ENCODE measurements at regions not wholly inside any gene's neighbourhood (a gene's known extent, or its start where the extent isn't known, plus 50 kb on each side); places are given as distances from the start of the nearest gene placed in this dataset.
"Not testable (repeated sequence)": the region's sequence is repeated elsewhere in the genome, so short reads cannot be mapped to it uniquely, and the experiment has no call there.

- CTCF ChIA-PET: no interaction called here
- no peak for DNase-seq
- Mint-ChIP-seq H3K9me3 (no peaks in the 10 kb centered on the region), H3K4me3 (no peak overlapping the region), H3K36me3 (ENCODE audit: low read depth) (no peaks in the 10 kb centered on the region), H3K27me3 (ENCODE audit: low read depth) (no peaks in the 10 kb centered on the region), H3K27ac (no peak overlapping the region), H3K4me1 (ENCODE audit: low read depth) (peaks cover 33% of the 10 kb centered on the region)
- intact Hi-C loops (cut with micrococcal nuclease): loop anchor here (5.0 kb wide), 1 partner anchor 278 kb away; no protein-coding TSS in a partner anchor
Observed at GRCh38 chr2:2649109-2650072, 318.3 kb upstream of the MYT1L start.

- CTCF ChIA-PET: no interaction called here
- H3K27ac Mint-ChIP-seq: no peak overlapping the region
- H3K4me3 Mint-ChIP-seq: no peak overlapping the region
- intact Hi-C loops (cut with micrococcal nuclease): loop anchor here (5.0 kb wide), 1 partner anchor 279 kb away; no protein-coding TSS in a partner anchor
- H3K36me3 Mint-ChIP-seq (ENCODE audit: low read depth): no peaks in the 10 kb centered on the region
- H3K9me3 Mint-ChIP-seq: no peaks in the 10 kb centered on the region
- H3K27me3 Mint-ChIP-seq (ENCODE audit: low read depth): no peaks in the 10 kb centered on the region
- DNase-seq: peak; percentile 24
- H3K4me1 Mint-ChIP-seq (ENCODE audit: low read depth): peaks cover 40% of the 10 kb centered on the region
Observed at GRCh38 chr2:2648094-2648493, 317.0 kb upstream of the MYT1L start.

- H3K27ac Mint-ChIP-seq: peak overlapping the region; percentile 69
- CTCF ChIA-PET: no interaction called here
- H3K4me3 Mint-ChIP-seq: peak overlapping the region; percentile 8
Observed at GRCh38 chr2:2647141-2647541, 316.1 kb upstream of the MYT1L start.

GRCh38 chr2:2646433-2647051 lies 315.5 kb upstream of the MYT1L start:
- Mint-ChIP-seq H3K27me3 (ENCODE audit: low read depth) (no peaks in the 10 kb centered on the region), H3K4me1 (ENCODE audit: low read depth) (peaks cover 40% of the 10 kb centered on the region), H3K9me3 (no peaks in the 10 kb centered on the region), H3K4me3 (peak overlapping the region; percentile 8), H3K27ac (peak overlapping the region; percentile 69), H3K36me3 (ENCODE audit: low read depth) (no peaks in the 10 kb centered on the region)
- CTCF ChIA-PET: interaction anchor here (0.7 kb wide), 1 partner anchor 79 kb away, joined by 3 read pairs; no protein-coding TSS in a partner anchor
- peak; percentile 75 for DNase-seq
- intact Hi-C loops (cut with micrococcal nuclease): loop anchor here (1.0 to 5.0 kb wide), 6 partner anchors 33 to 912 kb away; partner anchors contain the start of genes ADI1, RNASEH1 and TRAPPC12

More at GRCh38 chr2:2647141-2647541, 316.1 kb upstream of the MYT1L start:
- Mint-ChIP-seq H3K9me3 (no peaks in the 10 kb centered on the region), H3K4me1 (ENCODE audit: low read depth) (peaks cover 40% of the 10 kb centered on the region), H3K27me3 (ENCODE audit: low read depth) (no peaks in the 10 kb centered on the region), H3K36me3 (ENCODE audit: low read depth) (no peaks in the 10 kb centered on the region)
- DNase-seq: peak; percentile 29
- intact Hi-C loops (cut with micrococcal nuclease): loop anchor here (2.0 to 5.0 kb wide), 2 partner anchors 280 to 912 kb away; partner anchors contain the start of gene RNASEH1

- Mint-ChIP-seq H3K27me3 (ENCODE audit: low read depth) (no peaks in the 10 kb centered on the region), H3K27ac (no peak overlapping the region), H3K9me3 (no peaks in the 10 kb centered on the region), H3K4me3 (no peak overlapping the region), H3K4me1 (ENCODE audit: low read depth) (peaks cover 42% of the 10 kb centered on the region), H3K36me3 (ENCODE audit: low read depth) (no peaks in the 10 kb centered on the region)
- DNase-seq: no peak
- intact Hi-C loops (cut with micrococcal nuclease): loop anchor here (5.0 kb wide), 1 partner anchor 282 kb away; no protein-coding TSS in a partner anchor
- CTCF ChIA-PET: interaction anchor here (0.7 kb wide), 1 partner anchor 78 kb away, joined by 3 read pairs; no protein-coding TSS in a partner anchor
Observed at GRCh38 chr2:2645162-2645855, 314.2 kb upstream of the MYT1L start.

GRCh38 chr2:2644751-2645150 lies 313.7 kb upstream of the MYT1L start:
- DNase-seq; H3K36me3 Mint-ChIP-seq (ENCODE audit: low read depth); H3K27me3 Mint-ChIP-seq (ENCODE audit: low read depth); H3K27ac Mint-ChIP-seq; H3K9me3 Mint-ChIP-seq; H3K4me3 Mint-ChIP-seq; CTCF ChIA-PET: not testable (repeated sequence)
- intact Hi-C loops (cut with micrococcal nuclease): loop anchor here (5.0 kb wide), 1 partner anchor 283 kb away; no protein-coding TSS in a partner anchor
- H3K4me1 Mint-ChIP-seq (ENCODE audit: low read depth): peaks cover 42% of the 10 kb centered on the region

- DNase-seq: no peak
- intact Hi-C loops (cut with micrococcal nuclease): no loop called here
- peak overlapping the region; percentile 2 for H3K27ac Mint-ChIP-seq
- H3K4me1 Mint-ChIP-seq (ENCODE audit: low read depth): peaks cover 43% of the 10 kb centered on the region
- no peaks in the 10 kb centered on the region for H3K36me3 Mint-ChIP-seq (ENCODE audit: low read depth)
- no peaks in the 10 kb centered on the region for H3K27me3 Mint-ChIP-seq (ENCODE audit: low read depth)
- CTCF ChIA-PET: no interaction called here
- no peak overlapping the region for H3K4me3 Mint-ChIP-seq
- H3K9me3 Mint-ChIP-seq: no peaks in the 10 kb centered on the region
Observed at GRCh38 chr2:2644040-2644439, 313.0 kb upstream of the MYT1L start.

GRCh38 chr2:2642906-2643890 lies 312.1 kb upstream of the MYT1L start:
- H3K4me1 Mint-ChIP-seq (ENCODE audit: low read depth): peaks cover 44% of the 10 kb centered on the region
- H3K27me3 Mint-ChIP-seq (ENCODE audit: low read depth): no peaks in the 10 kb centered on the region
- DNase-seq: no peak
- no peaks in the 10 kb centered on the region for H3K36me3 Mint-ChIP-seq (ENCODE audit: low read depth)
- CTCF ChIA-PET: no interaction called here
- no peak overlapping the region for H3K27ac Mint-ChIP-seq
- H3K9me3 Mint-ChIP-seq: no peaks in the 10 kb centered on the region
- no peak overlapping the region for H3K4me3 Mint-ChIP-seq
- intact Hi-C loops (cut with micrococcal nuclease): no loop called here

GRCh38 chr2:2641541-2642410 lies 310.7 kb upstream of the MYT1L start:
- intact Hi-C loops (cut with micrococcal nuclease): no loop called here
- Mint-ChIP-seq H3K36me3 (ENCODE audit: low read depth) (no peaks in the 10 kb centered on the region), H3K4me1 (ENCODE audit: low read depth) (peaks cover 30% of the 10 kb centered on the region), H3K9me3 (no peaks in the 10 kb centered on the region), H3K27me3 (ENCODE audit: low read depth) (peaks cover 2% of the 10 kb centered on the region), H3K4me3 (no peak overlapping the region), H3K27ac (no peak overlapping the region)
- no peak for DNase-seq
- CTCF ChIA-PET: no interaction called here

- Mint-ChIP-seq H3K4me3 (no peak overlapping the region), H3K4me1 (ENCODE audit: low read depth) (peaks cover 21% of the 10 kb centered on the region), H3K36me3 (ENCODE audit: low read depth) (no peaks in the 10 kb centered on the region), H3K27ac (no peak overlapping the region), H3K9me3 (no peaks in the 10 kb centered on the region), H3K27me3 (ENCODE audit: low read depth) (peaks cover 3% of the 10 kb centered on the region)
- CTCF ChIA-PET: no interaction called here
- intact Hi-C loops (cut with micrococcal nuclease): no loop called here
- no peak for DNase-seq
Observed at GRCh38 chr2:2640818-2641217, 309.7 kb upstream of the MYT1L start.

- Mint-ChIP-seq H3K27me3 (ENCODE audit: low read depth) (peaks cover 3% of the 10 kb centered on the region), H3K27ac (no peak overlapping the region), H3K4me1 (ENCODE audit: low read depth) (peaks cover 18% of the 10 kb centered on the region), H3K4me3 (no peak overlapping the region), H3K36me3 (ENCODE audit: low read depth) (no peaks in the 10 kb centered on the region), H3K9me3 (no peaks in the 10 kb centered on the region)
- DNase-seq: no peak
- CTCF ChIA-PET: no interaction called here
- intact Hi-C loops (cut with micrococcal nuclease): no loop called here
Observed at GRCh38 chr2:2640371-2640770, 309.3 kb upstream of the MYT1L start.

Data from activated naive CD4-positive, alpha-beta T cell treated with anti-CD3 and anti-CD28 coated beads for 36 hours (primary cell).